ENCODE measurements at regions not wholly inside any gene's neighbourhood (a gene's known extent, or its start where the extent isn't known, plus 50 kb on each side); places are given as distances from the start of the nearest gene placed in this dataset.
"Not testable (repeated sequence)": the region's sequence is repeated elsewhere in the genome, so short reads cannot be mapped to it uniquely, and the experiment has no call there.

DNA sequence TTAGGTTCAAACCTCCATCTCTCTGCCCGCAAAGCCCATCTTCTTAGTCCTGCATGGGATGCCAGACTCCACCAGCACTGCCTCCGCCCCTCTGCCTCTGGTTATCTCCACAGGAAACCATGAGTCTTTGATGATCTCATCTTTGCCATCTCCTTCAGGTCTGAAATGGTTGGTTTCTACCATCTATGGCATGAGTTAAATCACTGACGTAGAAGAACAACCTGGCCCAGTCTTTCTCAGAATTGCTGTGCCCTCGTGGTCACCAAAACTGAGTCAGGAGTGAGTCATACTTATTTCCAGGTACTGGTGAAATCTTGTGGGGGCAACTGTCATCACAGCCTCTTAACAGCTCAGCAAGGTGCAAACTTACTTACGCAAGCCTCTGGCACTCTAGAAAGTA, 468.7 kb upstream of the C16orf82 start:
- DNase-seq, result no peak

DNA sequence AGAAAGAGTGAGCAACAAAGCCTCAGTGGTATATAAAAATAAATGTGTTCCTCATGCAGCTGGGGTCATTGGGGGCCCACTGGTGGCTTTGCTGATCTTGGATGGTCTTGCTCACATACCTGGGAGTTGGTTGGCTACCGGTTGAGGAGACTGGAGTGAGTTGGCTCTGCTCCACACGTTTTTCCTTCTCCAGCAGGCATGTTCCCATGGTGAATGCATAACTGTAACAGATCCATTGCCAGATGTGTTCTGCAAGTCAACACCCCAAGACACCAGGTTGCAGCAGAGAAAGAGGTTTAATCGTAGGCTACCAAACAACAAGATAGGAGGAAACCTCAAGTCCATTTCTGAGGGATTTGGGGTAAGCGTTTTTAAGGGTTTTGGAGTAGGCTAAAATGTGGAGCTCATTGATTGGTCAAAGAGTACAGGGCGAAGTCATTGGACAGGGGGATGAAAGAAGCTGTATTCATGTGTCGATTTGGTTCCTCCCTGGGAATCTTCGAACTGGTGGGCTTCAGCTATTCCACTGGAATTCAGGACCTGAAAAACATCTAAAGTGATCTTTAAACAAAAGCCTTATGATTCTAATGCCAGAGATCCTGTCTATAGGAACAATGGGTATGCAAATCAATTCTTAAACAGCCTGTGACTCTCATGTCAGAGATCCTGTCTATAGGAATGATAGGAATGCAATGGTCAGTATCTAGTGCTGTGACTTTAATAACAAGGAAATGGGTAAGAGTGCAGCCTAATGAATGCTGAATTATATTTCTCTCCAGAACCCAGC, 467.5 kb upstream of the C16orf82 start:
- no peak for DNase-seq

- DNase-seq, result no peak
These were observed 467.0 kb upstream of the C16orf82 start for GRCh38 chr16:26599785-26600104.

GRCh38 chr16:26601335-26601734, 465.4 kb upstream of the C16orf82 start:
- DNase-seq, result no peak

- peak; percentile 31 for DNase-seq
These were observed 461.0 kb upstream of the C16orf82 start for GRCh38 chr16:26605626-26606271.

DNA sequence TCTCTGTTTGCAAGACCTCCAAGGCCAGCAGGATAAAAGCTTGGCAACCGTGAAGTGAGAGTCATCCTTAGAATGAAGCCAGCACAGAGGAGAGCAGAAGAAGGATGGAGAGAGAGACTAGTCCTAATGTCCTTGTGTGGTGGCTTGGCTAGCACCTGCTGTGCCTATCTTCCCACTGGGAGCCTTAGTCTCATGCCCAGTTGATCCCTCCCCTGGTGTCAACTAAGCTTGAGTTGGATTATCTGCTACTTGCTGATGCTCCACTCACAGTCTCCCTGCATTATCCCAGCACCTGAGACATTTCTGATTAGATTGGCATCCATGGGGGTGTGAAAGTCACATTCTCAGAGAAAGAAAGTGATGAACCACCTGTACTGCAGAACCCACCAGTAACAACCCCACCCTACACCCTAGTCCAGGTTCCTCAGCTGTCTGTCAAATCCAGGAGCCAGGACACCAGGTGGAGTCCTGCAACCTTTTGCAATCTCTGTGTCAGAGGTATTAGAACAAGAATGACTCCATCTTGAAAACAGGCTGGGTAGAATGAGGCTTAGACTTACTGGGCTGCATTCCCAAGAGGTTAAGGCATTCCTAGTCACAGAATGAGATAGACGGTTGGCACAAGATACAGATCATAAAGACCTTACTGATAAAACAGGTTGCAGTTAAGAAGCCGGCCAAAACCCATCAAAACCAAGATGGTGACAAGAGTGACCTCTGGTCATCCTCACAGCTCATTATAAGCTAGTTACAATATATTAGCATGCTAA, 460.2 kb upstream of the C16orf82 start:
- DNase-seq, result no peak

DNA sequence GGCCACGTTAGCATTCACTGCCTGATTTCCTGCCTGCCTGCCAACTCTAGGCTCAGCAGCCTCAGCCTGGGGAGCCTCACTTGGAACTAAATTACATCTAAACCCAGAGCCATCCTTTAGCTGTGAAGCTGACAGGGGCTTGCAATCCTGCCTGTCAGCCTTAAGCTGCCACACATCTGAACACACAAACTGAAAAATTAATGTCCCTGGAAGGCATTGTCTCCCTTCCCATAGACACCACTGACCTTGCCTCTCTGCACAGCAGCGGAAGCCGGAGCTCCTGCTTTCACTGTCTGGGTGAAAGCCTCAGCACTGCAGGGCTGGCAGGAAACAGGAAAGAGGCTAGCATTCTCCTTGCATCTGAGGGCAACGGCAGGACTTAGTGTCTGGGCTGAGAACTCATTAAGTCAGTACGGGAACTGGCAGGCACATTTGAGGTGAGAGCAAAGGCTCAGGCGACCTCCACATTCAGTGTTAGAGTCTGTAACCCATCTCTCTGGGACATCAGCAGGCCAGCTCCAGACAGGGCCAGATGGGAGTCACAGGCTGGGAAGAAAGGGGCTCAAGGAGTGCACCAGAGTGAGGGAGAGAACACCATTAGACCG, 452.4 kb upstream of the C16orf82 start:
- DNase-seq, result no peak

DNA sequence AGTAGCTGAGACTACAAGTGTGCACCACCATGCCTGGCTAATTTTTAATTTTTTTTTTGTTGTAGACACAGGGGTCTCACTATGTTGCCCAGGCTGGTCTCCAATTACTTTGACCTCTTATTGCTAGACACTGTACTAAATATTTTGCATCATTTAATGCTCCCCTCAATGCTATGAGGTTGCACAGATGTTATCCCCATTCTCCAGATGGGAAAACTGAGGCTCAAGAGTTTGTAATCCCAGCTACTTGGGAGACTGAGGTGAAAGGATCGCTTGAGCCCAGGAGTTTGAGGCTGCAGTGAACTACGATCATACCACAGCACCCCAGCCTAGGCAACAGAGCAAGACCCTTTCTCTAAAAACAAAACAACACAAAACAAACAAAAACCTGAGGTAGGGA, 443.3 kb upstream of the C16orf82 start:
- no peak for DNase-seq

DNA sequence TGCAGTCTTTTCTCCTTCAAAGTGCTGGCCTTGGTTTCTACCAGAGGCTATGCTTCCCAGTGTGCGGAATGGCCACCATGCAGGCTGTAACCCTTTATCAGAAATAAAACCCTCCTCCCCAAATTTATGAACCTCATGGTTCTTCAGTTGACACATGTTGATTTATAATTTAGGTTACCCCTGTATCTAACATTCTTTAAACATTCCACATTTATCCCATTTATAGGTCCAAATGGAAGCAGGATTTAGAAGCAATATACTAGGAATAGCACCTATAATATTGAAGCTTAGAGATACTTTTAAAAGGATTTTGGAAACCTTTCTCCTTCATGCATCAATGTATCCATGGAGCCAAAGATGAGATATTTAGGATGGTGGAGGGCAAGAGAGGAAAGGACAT, 438.8 kb upstream of the C16orf82 start:
- DNase-seq, result no peak

- DNase-seq, result not testable (repeated sequence)
These were observed 435.4 kb upstream of the C16orf82 start for GRCh38 chr16:26631365-26631764.

DNA sequence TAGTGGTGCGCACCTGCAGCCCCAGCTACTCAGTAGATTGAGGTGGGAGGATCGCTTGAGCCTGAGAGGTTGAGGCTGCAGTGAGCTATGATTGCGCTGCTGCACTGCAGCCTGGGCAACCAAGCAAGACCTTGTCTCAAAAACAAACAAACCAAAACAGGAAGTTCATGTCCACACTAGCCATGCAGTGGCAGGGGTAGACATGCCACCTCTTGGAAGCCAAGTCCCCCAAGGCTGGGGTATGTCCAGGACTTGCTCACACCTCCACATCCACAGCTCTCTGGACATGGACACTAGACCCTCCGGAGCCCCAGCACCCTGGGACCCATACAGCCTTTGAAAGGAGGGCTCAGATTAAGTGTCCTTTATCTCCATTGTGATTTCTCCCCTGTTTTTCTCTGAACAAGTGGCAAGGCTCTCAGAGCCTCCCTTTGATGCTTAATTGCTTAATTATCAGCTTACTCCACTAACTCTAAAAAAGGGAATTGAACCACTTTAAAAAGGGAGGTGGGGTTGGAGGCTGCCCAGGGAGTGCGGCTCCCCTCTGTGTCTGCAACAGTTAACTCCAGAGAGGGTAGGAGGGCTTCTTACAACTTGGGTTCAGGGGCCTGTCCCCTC, 424.6 kb upstream of the C16orf82 start:
- no peak for DNase-seq

GRCh38 chr16:26643519-26643918, 423.2 kb upstream of the C16orf82 start:
- DNase-seq, result no peak

GRCh38 chr16:26644912-26645543, 421.7 kb upstream of the C16orf82 start:
- no peak for DNase-seq

DNA sequence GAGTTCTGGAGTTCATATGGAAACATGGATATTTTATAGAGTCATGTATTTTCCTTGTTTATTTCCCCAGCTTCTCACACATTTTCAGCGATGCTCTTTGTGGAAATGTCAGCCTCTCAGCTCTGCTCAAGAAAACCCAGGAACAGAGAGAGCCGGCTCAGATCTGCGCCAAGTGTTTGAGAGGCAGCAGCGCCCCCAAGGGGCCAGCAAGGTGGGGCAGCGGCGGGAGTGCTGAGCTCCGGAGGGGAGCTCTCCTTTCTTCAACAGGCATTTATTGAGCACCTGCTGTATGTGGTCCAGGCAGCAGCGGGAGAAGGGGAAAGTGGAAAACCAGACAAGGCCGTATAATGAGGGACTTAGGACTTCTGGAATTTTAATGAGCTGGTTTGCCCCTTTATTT, 421.1 kb upstream of the C16orf82 start:
- DNase-seq, result no peak

- DNase-seq, result no peak
These were observed 418.9 kb upstream of the C16orf82 start for GRCh38 chr16:26647870-26648269.

DNA sequence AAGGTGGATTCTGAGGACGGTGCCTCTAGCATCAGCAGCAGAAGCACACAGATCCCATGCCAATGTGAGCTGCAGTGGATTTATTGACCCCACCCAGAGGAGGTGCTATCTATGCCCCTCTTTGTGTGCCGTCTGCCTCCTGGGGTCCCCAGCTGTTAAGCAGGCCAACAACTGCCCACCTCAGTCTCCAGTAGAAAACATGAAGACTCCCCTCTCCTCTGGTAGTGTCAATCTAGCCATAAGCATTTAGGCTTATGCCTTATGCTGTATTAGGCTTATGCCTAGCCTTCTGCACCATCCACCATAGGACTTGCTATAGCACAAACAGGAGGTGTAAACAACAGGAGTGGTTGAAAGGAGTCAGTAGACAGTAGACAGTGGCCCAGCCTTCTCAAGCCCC, 417.9 kb upstream of the C16orf82 start:
- no peak for DNase-seq

GRCh38 chr16:26649381-26650045, 417.2 kb upstream of the C16orf82 start:
- peak; percentile 69 for DNase-seq

DNA sequence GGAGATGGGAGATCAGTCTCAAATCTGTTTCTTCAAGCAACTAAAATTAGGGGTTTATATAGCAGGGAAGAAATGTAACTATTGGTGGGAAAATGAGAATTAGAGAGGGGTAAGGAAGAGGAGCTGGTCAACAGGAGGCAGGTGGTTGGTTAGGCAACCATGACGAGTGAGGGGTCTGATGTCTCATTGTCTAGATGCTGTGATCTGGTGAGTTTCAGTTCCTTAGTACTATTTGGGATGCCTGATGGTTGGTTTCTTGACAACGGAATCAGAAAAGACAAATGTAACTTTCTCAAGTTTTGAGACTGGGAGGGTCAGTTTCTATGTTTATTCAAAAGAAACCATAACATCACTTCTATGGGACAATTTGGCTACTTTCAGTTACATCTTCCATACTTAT, 415.3 kb upstream of the C16orf82 start:
- no peak for DNase-seq

DNA sequence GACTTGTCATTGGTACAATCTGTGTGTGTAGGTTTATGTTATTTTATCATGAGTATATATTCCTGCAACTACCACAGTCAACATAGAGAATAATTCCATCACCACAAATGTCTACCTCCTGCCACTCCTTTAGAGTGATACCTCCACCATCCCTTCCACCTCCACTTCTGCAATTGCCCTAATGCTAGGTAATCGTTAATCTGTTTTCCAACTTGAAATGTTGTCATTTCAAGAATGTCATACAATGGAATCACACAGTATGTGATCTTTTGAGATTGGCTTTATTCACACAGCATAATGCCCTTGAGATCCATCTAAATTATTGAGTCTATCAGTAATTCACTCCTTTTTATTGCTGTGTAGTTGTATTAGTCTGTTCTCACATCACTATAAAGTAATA, 414.8 kb upstream of the C16orf82 start:
- DNase-seq, result no peak

GRCh38 chr16:26658486-26658885, 408.2 kb upstream of the C16orf82 start:
- no peak for DNase-seq

DNA sequence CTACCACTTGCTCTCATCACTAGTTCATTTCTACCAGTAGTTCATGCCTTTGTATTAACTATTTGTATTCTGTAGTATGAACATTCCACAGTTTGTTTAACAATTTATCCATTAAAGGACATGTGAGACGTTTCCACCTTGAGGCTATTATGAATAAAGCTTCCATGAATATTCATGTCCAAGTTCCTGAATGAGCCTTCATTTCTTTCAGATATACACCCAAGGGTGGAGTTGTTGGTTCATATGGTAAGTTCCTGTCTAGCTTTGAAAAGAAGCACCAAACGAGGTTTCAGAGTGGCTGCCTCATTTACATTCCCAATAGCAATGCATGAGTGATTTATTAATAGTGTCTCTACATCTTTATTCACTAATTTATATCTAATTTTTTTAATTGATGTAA, 407.8 kb upstream of the C16orf82 start:
- DNase-seq, result no peak

DNA sequence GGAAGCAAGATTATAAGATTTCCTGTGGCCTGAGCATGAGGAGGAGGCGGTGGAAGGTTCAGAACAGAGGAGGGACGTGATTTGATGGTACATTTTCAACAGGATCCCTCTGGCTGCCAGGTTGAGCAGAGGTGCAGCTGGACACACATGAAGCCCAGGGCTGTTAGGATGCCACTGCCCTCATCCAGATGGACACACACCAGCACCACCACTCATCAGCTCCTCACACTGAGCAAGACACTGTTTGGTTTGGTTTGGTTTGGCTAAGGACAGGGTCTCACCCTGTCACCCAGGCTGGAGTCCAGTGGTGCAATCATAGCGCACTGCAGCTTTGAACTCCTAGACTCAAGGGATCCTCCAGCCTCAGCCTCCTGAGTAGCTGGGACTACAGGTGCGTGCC, 402.6 kb upstream of the C16orf82 start:
- DNase-seq, result no peak

Data from NCI-H2107 (cell line).